Upper lobe of left lung (tissue), 4 donors: ENCODE measurements at regions not wholly inside any gene's neighbourhood (a gene's known extent, or its start where the extent isn't known, plus 50 kb on each side); places are given as distances from the start of the nearest gene placed in this dataset.

Source experiments
- CTCF ChIP-seq, 6 experiments: fragments of 450-650 bp in 4 of 6; fragments of 200-600 bp in 2 of 6; sonication (generic) in 2 of 6; IDR thresholded peaks; one replicate each; pipeline ENCODE4 v1.5.1; 2016 to 2019; ENCODE audit warnings: antibody characterized with exemption in 6 of 6
- POLR2A ChIP-seq, 4 donors: fragments of 450-650 bp; IDR thresholded peaks; one replicate each; pipeline ENCODE4 v1.5.1; 2016 to 2017; ENCODE audit warnings: antibody characterized with exemption in 4 of 4, mild to moderate bottlenecking in 2 of 4

GRCh38 chr6:43943781-43944250, 173.8 kb downstream of the VEGFA start:
- TF ChIP-seq CTCF (IDR thresholded peaks at IDR 0.05) (no peak), POLR2A (IDR thresholded peaks at IDR 0.05) (no peak)
